ENCODE measurements at regions not wholly inside any gene's neighbourhood (a gene's known extent, or its start where the extent isn't known, plus 50 kb on each side); places are given as distances from the start of the nearest gene placed in this dataset.

- no peak overlapping the region for H3K27ac ChIP-seq (ENCODE audit: low read depth in 1 of 3, low read length in 2 of 3)
- H3K9me3 ChIP-seq (ENCODE audit: control insufficient read depth in 2 of 2, insufficient read depth in 1 of 2, low read depth in 1 of 2, low read length in 1 of 2), result no peaks in the 10 kb centered on the region
- no peak overlapping the region for H3K4me3 ChIP-seq (ENCODE audit: low read depth in 1 of 3, low read length in 3 of 3)
- H3K27me3 ChIP-seq (ENCODE audit: control insufficient read depth in 3 of 3, insufficient read depth in 3 of 3, low read length in 3 of 3), result no peaks in the 10 kb centered on the region
- DNase-seq (no peak), FAIRE-seq (no peak)
- 83 to 88% (median 83%) methylated on average over 2 of the region's 2 CpGs for WGBS, 3 donors
- H3K36me3 ChIP-seq (ENCODE audit: control insufficient read depth in 3 of 3, insufficient read depth in 2 of 3, low read depth in 1 of 3, low read length in 3 of 3), result no peaks in the 10 kb centered on the region
- H3K4me1 ChIP-seq (ENCODE audit: control insufficient read depth in 3 of 3, insufficient read depth in 2 of 3, low read depth in 1 of 3, low read length in 2 of 3), result no peaks in the 10 kb centered on the region
Measured at GRCh38 chr13:89568746-89569145, 1778.7 kb upstream of the MIR17HG start.

GRCh38 chr13:89571676-89572075 is 1775.8 kb upstream of the MIR17HG start:
- Histone ChIP-seq H3K9me3 (ENCODE audit: control insufficient read depth in 2 of 2, insufficient read depth in 1 of 2, low read depth in 1 of 2, low read length in 1 of 2) (no peaks in the 10 kb centered on the region), H3K4me3 (ENCODE audit: low read depth in 1 of 3, low read length in 3 of 3) (no peak overlapping the region), H3K27me3 (ENCODE audit: control insufficient read depth in 3 of 3, insufficient read depth in 3 of 3, low read length in 3 of 3) (no peaks in the 10 kb centered on the region), H3K36me3 (ENCODE audit: control insufficient read depth in 3 of 3, insufficient read depth in 2 of 3, low read depth in 1 of 3, low read length in 3 of 3) (no peaks in the 10 kb centered on the region), H3K27ac (ENCODE audit: low read depth in 1 of 3, low read length in 2 of 3) (no peak overlapping the region), H3K4me1 (ENCODE audit: control insufficient read depth in 3 of 3, insufficient read depth in 2 of 3, low read depth in 1 of 3, low read length in 2 of 3) (no peaks in the 10 kb centered on the region)
- FAIRE-seq, result no peak
- DNase-seq, result no peak

- Histone ChIP-seq H3K27me3 (ENCODE audit: control insufficient read depth in 3 of 3, insufficient read depth in 3 of 3, low read length in 3 of 3) (no peaks in the 10 kb centered on the region), H3K36me3 (ENCODE audit: control insufficient read depth in 3 of 3, insufficient read depth in 2 of 3, low read depth in 1 of 3, low read length in 3 of 3) (no peaks in the 10 kb centered on the region), H3K4me1 (ENCODE audit: control insufficient read depth in 3 of 3, insufficient read depth in 2 of 3, low read depth in 1 of 3, low read length in 2 of 3) (no peaks in the 10 kb centered on the region), H3K4me3 (ENCODE audit: low read depth in 1 of 3, low read length in 3 of 3) (no peak overlapping the region), H3K27ac (ENCODE audit: low read depth in 1 of 3, low read length in 2 of 3) (no peak overlapping the region), H3K9me3 (ENCODE audit: control insufficient read depth in 2 of 2, insufficient read depth in 1 of 2, low read depth in 1 of 2, low read length in 1 of 2) (no peaks in the 10 kb centered on the region)
- FAIRE-seq (no peak), DNase-seq (no peak)
Measured at GRCh38 chr13:89574077-89574476, 1773.4 kb upstream of the MIR17HG start.

- H3K4me3 ChIP-seq (ENCODE audit: low read depth in 1 of 3, low read length in 3 of 3), result no peak overlapping the region
- H3K36me3 ChIP-seq (ENCODE audit: control insufficient read depth in 3 of 3, insufficient read depth in 2 of 3, low read depth in 1 of 3, low read length in 3 of 3), result no peaks in the 10 kb centered on the region
- no peak for FAIRE-seq
- H3K27ac ChIP-seq (ENCODE audit: low read depth in 1 of 3, low read length in 2 of 3), result no peak overlapping the region
- no peaks in the 10 kb centered on the region for H3K9me3 ChIP-seq (ENCODE audit: control insufficient read depth in 2 of 2, insufficient read depth in 1 of 2, low read depth in 1 of 2, low read length in 1 of 2)
- DNase-seq, result no peak
- H3K4me1 ChIP-seq (ENCODE audit: control insufficient read depth in 3 of 3, insufficient read depth in 2 of 3, low read depth in 1 of 3, low read length in 2 of 3), result no peaks in the 10 kb centered on the region
- H3K27me3 ChIP-seq (ENCODE audit: control insufficient read depth in 3 of 3, insufficient read depth in 3 of 3, low read length in 3 of 3), result no peaks in the 10 kb centered on the region
Measured at GRCh38 chr13:89577301-89577700, 1770.2 kb upstream of the MIR17HG start.

DNA sequence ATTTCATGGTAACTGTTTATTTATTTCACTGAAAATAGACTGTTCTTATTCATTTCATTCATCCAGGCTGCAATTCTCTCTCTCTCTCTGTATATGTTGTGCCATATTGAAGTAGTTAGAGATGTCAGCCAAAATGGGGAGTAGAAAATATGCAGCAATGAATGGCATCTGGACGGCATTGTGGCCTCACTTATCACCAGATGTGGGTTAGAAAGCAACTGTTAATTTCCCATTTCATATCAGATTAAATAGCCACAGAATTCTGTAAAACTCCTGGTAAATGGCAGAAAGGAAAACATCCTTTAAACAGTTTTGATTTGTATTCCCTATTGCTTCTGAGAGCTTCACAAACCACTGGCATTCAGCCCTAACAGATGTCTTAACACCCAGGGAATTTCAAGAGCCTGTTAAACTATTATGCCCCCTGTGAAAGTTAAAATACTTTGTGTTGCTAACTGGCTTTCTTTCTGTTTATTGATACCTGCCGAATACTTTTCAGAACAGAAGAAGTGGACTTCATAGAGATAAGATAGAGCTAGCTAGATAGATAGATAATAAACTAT is 1763.3 kb upstream of the MIR17HG start:
- FAIRE-seq, result no peak
- 44 to 54% (median 45%) methylated on average over 2 of the region's 2 CpGs for WGBS, 3 donors
- H3K27ac ChIP-seq (ENCODE audit: low read depth in 1 of 3, low read length in 2 of 3), result no peak overlapping the region

GRCh38 chr13:89602655-89603054 is 1744.8 kb upstream of the MIR17HG start:
- DNase-seq (no peak), FAIRE-seq (no peak)
- WGBS, 3 donors, result 40 to 81% (median 64%) methylated on average over 3 of the region's 3 CpGs
- Histone ChIP-seq H3K4me3 (ENCODE audit: low read depth in 1 of 3, low read length in 3 of 3) (no peak overlapping the region), H3K36me3 (ENCODE audit: control insufficient read depth in 3 of 3, insufficient read depth in 2 of 3, low read depth in 1 of 3, low read length in 3 of 3) (no peaks in the 10 kb centered on the region), H3K27ac (ENCODE audit: low read depth in 1 of 3, low read length in 2 of 3) (no peak overlapping the region), H3K27me3 (ENCODE audit: control insufficient read depth in 3 of 3, insufficient read depth in 3 of 3, low read length in 3 of 3) (no peaks in the 10 kb centered on the region), H3K4me1 (ENCODE audit: control insufficient read depth in 3 of 3, insufficient read depth in 2 of 3, low read depth in 1 of 3, low read length in 2 of 3) (no peaks in the 10 kb centered on the region), H3K9me3 (ENCODE audit: control insufficient read depth in 2 of 2, insufficient read depth in 1 of 2, low read depth in 1 of 2, low read length in 1 of 2) (peaks cover 0 to 11% of the 10 kb centered on the region in 2 donors)

More for the DNA sequence above, 1763.3 kb upstream of the MIR17HG start:
- no peak overlapping the region for H3K4me3 ChIP-seq (ENCODE audit: low read depth in 1 of 3, low read length in 3 of 3)
- H3K36me3 ChIP-seq (ENCODE audit: control insufficient read depth in 3 of 3, insufficient read depth in 2 of 3, low read depth in 1 of 3, low read length in 3 of 3), result no peaks in the 10 kb centered on the region
- H3K4me1 ChIP-seq (ENCODE audit: control insufficient read depth in 3 of 3, insufficient read depth in 2 of 3, low read depth in 1 of 3, low read length in 2 of 3), result no peaks in the 10 kb centered on the region
- H3K27me3 ChIP-seq (ENCODE audit: control insufficient read depth in 3 of 3, insufficient read depth in 3 of 3, low read length in 3 of 3), result no peaks in the 10 kb centered on the region
- DNase-seq, result no peak
- no peaks in the 10 kb centered on the region for H3K9me3 ChIP-seq (ENCODE audit: control insufficient read depth in 2 of 2, insufficient read depth in 1 of 2, low read depth in 1 of 2, low read length in 1 of 2)

DNA sequence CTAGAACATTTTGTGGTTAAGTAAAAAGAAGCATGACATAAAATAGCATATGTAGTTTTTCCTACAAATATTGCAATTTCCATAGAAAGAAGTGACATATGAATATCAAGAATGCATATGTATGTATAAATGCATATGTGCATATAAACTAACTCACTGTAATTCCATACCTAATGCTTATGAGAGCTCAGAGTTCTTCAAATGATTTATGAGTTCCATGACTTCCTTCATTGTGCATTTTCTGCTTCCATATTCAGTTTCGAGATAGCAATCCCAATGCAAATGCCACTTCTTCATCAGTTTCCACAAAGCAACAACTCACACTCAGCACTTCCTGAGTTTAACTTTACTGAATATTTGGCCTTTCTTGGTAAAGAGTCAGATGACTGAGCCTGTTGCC is 1744.3 kb upstream of the MIR17HG start:
- FAIRE-seq, result no peak
- DNase-seq, result no peak
- no peak overlapping the region for H3K4me3 ChIP-seq (ENCODE audit: low read depth in 1 of 3, low read length in 3 of 3)
- H3K4me1 ChIP-seq (ENCODE audit: control insufficient read depth in 3 of 3, insufficient read depth in 2 of 3, low read depth in 1 of 3, low read length in 2 of 3), result no peaks in the 10 kb centered on the region
- WGBS, 3 donors, result 78 to 94% (median 93%) methylated on average over 1 of the region's 1 CpG
- peaks cover 0 to 11% of the 10 kb centered on the region in 2 donors for H3K9me3 ChIP-seq (ENCODE audit: control insufficient read depth in 2 of 2, insufficient read depth in 1 of 2, low read depth in 1 of 2, low read length in 1 of 2)
- no peaks in the 10 kb centered on the region for H3K36me3 ChIP-seq (ENCODE audit: control insufficient read depth in 3 of 3, insufficient read depth in 2 of 3, low read depth in 1 of 3, low read length in 3 of 3)
- no peak overlapping the region for H3K27ac ChIP-seq (ENCODE audit: low read depth in 1 of 3, low read length in 2 of 3)
- H3K27me3 ChIP-seq (ENCODE audit: control insufficient read depth in 3 of 3, insufficient read depth in 3 of 3, low read length in 3 of 3), result no peaks in the 10 kb centered on the region

GRCh38 chr13:89609318-89609717 is 1738.2 kb upstream of the MIR17HG start:
- no peak overlapping the region for H3K27ac ChIP-seq (ENCODE audit: low read depth in 1 of 3, low read length in 2 of 3)
- FAIRE-seq, result no peak
- H3K9me3 ChIP-seq (ENCODE audit: control insufficient read depth in 2 of 2, insufficient read depth in 1 of 2, low read depth in 1 of 2, low read length in 1 of 2), result peaks cover 0 to 14% of the 10 kb centered on the region in 2 donors
- no peaks in the 10 kb centered on the region for H3K27me3 ChIP-seq (ENCODE audit: control insufficient read depth in 3 of 3, insufficient read depth in 3 of 3, low read length in 3 of 3)
- WGBS, 3 donors, result 57 to 77% (median 72%) methylated on average over 1 of the region's 1 CpG
- no peak overlapping the region for H3K4me3 ChIP-seq (ENCODE audit: low read depth in 1 of 3, low read length in 3 of 3)
- no peaks in the 10 kb centered on the region for H3K36me3 ChIP-seq (ENCODE audit: control insufficient read depth in 3 of 3, insufficient read depth in 2 of 3, low read depth in 1 of 3, low read length in 3 of 3)
- no peaks in the 10 kb centered on the region for H3K4me1 ChIP-seq (ENCODE audit: control insufficient read depth in 3 of 3, insufficient read depth in 2 of 3, low read depth in 1 of 3, low read length in 2 of 3)
- DNase-seq, result no peak

- Histone ChIP-seq H3K9me3 (ENCODE audit: control insufficient read depth in 2 of 2, insufficient read depth in 1 of 2, low read depth in 1 of 2, low read length in 1 of 2) (peaks cover 0 to 14% of the 10 kb centered on the region in 2 donors), H3K36me3 (ENCODE audit: control insufficient read depth in 3 of 3, insufficient read depth in 2 of 3, low read depth in 1 of 3, low read length in 3 of 3) (no peaks in the 10 kb centered on the region), H3K4me1 (ENCODE audit: control insufficient read depth in 3 of 3, insufficient read depth in 2 of 3, low read depth in 1 of 3, low read length in 2 of 3) (no peaks in the 10 kb centered on the region), H3K27ac (ENCODE audit: low read depth in 1 of 3, low read length in 2 of 3) (no peak overlapping the region), H3K27me3 (ENCODE audit: control insufficient read depth in 3 of 3, insufficient read depth in 3 of 3, low read length in 3 of 3) (no peaks in the 10 kb centered on the region), H3K4me3 (ENCODE audit: low read depth in 1 of 3, low read length in 3 of 3) (no peak overlapping the region)
- 72 to 78% (median 72%) methylated on average over 2 of the region's 2 CpGs for WGBS, 3 donors
- FAIRE-seq (no peak), DNase-seq (no peak)
Measured at GRCh38 chr13:89610331-89610730, 1737.2 kb upstream of the MIR17HG start.

All from small intestine (tissue), 7 donors.